SHP77 (cell line): ENCODE measurements at regions not wholly inside any gene's neighbourhood (a gene's known extent, or its start where the extent isn't known, plus 50 kb on each side); places are given as distances from the start of the nearest gene placed in this dataset.

ENCODE experiments used
- DNase-seq, 2 experiments: peaks; one replicate each; lab custom pipeline; 2025; lab: John Stamatoyannopoulos, UW

DNA sequence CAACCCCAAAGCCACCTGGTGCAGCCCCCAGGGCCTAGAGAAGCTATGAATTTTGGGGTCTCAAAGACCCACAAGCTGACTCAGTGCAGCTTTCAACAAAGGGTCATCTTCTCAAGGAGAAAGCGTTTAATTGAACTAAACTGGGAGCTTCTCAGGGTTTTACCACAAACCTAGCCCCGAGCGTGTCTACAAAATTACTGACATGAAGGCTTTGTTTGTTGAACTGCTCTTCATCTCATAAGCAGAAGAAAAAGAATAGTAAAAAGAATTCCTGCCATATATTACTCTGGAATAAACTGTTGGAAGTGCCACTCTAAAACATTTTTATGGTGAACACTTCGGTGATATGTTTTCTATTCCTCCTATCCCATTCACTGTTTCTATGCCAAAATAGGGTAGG, 50.8 kb upstream of the INCENP start:
- DNase-seq: no peak

DNA sequence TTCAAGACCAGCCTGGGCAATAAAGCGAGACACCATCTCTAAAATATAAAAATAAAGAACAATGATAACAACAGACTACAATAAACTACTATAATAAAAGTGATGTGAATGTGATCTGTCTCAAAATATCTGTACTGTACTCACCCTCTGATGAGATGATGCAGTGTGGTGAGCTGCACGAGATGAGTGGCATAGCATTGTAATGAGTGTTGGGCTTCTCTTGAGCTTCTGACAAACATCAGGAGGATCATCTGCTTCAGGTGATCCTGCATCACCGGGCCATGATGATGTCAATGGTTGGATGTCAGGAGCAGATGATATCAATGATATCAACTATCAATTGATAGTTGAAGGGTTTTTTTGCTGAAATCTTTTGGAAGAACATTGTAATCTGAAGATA, 52.4 kb upstream of the INCENP start:
- DNase-seq: no peak

DNA sequence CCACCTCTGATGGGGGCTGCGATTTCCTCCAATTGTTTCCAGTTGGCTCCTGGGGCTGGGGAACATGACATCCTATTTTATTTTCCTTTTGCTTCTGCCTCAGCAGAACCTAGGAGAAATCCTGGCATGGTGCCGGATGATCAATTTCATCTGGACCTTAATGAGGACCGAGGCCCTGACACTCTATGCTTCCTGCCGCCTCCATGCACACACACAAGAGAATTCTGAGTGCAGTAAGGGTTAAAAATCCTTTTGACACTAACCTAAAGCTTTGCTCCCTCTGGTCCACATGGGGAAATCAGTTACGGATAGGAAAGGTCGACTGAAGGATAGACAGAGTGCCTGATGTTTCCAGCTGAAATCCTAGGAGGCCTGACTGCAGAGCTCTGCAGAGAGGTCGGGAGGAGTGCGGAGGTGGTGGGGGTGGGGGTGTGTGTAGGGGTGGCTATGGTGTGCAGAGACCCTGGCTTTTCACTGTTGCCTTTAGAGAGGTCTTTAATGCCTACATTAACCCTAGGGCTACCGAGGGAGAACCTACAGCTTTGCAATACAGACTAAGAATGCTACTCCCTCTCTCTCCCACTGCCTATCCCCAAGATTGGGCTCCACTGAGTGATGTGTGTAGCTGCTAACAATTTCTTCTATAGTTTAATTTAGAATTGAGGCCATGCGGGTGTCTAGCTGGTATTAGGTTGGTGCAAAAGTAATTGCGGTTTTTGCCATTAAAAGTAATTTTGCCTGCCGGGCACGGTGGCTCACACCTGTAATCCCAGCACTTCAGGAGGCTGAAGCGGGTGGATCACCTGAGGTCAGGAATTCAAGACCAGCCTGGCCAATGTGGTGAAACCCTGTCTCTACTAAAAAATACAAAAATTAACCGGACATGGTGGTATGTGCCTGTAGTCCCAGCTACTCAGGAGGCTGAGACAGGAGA, 53.6 kb upstream of the INCENP start:
- DNase-seq: no peak

DNA sequence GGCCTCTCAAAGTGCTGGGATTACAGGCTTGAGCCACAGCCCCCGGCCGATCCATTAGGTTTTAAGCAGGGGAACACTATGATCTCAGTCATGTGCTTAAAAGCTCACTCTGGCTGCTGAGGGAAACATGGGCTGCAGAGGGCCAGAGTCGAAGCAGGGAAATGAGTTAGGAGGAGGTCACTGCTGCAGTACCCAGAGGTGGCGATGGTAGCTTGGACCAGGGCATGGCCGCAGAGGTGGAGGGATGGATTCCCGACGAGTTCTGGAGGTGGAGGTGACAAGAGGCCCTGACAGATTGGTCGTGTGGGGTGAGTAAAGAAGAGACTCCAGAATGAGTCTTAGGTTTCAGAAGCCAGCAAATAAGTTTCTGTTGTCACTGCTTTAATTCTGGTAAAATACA, 54.4 kb upstream of the INCENP start:
- DNase-seq: no peak

DNA sequence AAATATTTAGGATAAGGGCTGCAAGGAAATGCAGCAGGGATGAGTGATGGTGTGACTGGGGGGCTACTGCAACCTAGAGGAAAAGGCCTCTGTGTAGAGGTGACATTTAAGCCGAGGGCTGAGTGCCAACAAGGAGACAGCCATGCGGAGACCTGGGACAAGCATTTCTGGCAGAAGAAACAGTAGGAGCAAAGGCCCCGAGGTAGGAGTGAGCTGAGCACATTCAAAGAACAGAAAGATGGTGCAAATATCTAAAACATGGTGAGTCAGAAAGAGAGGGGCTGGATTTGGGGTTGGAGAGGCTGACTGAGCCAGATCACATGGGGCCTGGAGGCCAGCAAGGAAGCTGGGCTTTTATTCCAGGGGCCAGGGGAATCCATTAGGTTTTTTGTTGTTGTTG, 55.1 kb upstream of the INCENP start:
- DNase-seq: no peak

DNA sequence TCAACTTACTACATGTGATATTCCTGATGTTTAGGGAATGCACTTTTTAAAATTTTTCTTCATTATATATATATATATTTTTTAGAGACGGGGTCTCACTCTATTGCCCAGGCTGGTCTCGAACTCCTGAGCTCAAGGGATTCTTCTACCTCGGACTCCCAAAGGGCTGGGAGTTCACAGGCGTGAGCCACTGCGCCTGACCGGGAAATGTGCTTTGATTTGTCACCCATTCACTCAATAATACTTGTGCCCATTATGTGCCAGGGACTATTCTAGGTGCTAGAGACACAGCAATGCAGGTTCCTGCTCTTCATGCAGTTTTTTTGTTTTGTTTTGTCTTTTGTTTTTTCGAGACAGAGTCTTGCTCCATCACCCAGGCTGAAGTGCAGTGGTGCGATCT, 56.1 kb upstream of the INCENP start:
- no peak for DNase-seq

DNA sequence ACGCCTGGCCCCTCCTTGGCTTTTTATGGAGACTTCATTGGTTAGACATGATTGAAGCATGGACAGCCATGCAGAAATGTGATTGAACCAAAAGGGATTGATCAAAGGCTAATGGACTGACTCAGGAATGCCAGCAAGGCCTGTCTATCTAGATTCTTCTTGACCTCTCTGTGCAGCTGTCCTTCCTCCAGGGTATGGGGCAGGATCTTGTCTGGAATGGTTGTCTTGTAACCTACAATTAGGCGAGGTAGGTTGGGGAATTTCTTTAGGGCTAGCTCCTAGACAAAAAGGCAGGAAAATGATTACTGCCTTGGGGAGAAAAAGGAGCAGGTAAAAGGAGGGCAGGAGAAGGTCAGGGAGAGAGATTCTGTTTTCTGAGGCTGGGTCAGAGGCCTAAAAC, 59.6 kb upstream of the INCENP start:
- DNase-seq: no peak

DNA sequence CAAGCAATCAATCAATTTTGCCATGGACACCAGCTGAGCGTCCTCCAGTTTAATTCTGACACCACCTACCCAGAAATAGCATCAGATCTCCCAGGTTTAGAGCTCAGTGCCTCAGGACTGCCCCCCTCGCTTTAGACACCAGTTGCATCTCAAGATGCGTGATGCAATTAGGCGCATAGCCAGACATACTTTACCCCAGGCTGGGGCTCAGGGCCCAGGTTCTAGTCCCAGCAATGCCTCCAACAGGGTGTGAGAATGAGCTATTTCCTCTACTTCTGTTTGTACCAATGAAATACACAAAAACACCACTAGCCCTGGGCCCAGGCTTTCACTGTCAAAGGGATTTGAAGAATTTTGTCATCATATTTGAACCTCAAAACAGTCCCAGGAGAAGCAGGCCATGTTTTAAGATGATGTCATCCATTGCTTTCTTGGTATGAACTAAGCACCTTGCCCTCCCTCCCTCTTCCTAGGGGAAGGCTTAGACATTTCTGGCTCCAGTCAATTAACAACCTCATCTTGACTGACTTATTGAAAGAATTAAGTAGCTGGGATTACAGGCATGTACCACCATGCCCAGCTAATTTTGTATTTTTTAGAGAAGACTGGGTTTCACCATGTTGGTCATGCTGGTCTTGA, 61.5 kb upstream of the INCENP start:
- DNase-seq: no peak

DNA sequence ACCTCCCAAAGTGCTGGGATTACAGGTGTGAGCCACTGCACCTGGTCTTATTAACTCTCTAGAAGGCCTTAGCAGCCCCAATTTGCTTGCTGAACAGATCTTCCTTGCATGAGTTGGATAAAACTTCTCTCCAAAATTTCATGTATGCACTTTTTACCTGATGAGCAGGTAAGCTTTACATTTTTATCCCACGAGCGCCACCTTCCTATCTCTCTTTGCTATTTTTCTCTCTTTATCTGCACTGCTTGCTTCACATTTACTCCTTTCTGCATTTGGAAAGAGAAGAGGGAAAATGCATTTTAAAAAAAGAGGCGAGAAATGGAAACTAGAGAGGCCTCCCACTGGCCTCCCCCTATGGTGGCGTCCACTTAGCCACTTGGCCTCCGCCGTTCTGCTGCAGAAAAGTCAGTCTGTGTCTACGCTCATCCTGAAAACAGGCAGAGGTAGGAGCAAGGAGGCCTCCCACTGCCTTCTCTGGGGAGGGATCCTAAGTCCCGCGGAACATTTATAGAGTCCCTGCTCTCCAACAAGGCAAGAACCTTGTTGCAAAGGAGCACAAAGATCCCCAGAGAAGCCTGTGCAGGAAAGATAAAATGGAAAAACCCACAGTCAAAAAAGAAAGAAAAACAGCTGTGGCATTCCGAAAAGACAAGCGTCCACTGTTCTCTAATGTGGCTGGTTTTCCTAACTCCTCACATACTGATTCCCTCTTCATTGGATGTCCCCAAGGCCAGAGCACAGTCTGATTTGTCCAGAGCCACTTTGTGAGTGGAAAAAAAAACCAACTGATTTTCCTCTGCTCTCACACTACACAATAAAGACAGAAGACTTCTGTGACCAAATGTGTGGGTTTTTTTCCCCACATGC, 62.2 kb upstream of the INCENP start:
- DNase-seq: no peak

DNA sequence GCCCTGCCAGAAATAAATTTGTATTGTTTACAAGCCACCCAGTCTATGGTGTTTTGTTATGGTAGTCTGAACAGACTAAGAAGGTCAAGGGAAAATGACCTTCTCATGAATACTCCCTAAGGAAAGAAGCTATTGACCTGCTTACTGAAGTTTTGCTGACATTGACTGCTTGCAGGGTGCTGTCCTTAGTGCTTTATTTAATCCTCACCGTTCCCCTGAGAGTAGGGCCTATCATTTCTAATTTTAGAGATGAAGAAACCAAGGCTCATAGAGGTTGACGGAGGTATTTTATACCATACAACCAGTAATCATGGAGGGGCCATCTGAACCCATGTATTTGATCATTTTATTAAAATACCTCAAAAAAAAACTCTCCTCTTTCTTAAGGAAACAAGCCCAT, 66.7 kb upstream of the INCENP start:
- no peak for DNase-seq

DNA sequence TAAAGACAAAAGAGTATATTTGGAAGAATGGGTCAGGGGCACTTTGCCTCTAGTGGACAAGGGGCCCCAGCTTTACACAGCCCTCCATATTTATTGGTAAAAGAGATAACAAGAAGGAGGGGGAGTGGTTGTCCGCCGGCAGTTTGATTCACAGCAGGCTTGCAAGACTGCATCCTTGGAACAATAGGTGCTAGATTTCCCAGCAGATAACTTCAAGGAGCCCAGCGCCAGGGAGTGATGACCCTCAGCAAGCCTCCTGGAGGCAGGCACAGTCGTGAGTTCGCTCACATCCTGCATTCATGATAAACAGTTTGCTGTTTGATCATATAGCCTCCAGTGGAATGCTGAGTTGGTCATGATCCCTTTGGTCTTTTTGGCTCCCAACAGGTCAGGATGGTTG, 67.8 kb upstream of the INCENP start:
- no peak for DNase-seq

DNA sequence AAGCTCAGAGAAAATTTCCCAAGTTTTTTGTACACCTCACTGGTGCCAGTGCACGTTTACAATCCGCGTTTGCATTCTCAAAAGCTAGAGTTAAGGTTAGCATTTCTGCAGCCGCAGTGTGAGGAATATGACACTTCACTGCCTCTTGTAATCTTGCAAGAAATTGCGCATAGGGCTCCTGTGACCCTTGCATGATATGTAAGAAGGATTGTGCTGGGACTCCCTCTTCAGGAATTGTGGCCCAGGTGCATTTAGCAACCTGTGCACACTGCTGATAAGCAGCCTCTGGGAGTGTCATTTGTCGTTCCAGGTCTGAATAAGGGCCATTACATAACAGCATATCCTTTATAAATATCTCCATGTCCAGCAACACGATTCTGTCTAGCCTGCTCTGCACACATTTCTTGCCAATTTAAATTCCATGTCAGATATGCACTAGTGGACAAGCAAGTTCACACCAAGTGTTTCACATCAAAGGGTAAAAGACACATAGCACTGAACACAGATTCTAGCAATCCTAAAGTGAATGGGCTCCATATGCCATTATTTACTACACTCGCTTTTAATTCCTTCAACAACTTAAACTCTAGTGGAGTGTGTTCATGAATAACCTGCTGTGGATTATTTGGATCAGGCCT, 69.2 kb upstream of the INCENP start:
- peak; percentile 24 to 32 for DNase-seq

DNA sequence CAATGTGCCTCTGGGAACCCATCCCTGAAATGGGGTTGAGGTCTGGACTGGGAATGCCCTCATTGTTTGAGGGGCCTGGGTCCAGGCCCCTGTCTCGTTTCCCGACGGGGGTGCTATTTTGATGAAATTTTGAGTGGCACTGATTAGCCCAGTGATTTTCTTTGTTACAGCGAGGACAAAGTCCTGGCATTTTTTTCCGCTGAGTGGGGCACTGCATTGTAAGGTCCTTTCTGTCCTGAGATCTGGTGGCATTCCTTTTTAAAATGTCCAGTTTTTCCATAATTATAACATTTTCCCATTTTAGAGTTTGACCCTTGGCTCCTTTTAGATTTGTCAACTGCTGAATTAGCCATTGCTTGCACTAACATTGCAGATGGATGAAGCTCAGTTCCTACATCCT, 69.7 kb upstream of the INCENP start:
- no peak for DNase-seq

DNA sequence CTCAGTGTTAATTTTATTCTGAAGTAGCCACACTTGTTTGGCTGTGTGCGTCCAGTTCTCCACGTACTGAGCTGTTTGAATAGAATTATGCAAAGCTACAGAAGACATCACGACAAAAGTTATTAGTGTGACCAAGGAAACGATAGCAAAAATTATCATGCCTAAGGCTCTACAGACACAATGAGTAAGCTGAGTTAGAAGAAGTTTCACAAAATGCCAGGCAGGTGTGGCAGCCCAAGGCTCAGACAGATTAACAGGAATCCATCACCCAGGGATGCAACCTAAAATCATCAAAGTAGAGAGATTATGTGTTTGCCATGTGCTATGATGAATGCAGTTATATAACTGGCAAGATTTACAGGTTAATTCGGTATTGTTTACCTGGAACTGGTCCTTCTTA, 73.1 kb upstream of the INCENP start:
- DNase-seq: no peak

DNA sequence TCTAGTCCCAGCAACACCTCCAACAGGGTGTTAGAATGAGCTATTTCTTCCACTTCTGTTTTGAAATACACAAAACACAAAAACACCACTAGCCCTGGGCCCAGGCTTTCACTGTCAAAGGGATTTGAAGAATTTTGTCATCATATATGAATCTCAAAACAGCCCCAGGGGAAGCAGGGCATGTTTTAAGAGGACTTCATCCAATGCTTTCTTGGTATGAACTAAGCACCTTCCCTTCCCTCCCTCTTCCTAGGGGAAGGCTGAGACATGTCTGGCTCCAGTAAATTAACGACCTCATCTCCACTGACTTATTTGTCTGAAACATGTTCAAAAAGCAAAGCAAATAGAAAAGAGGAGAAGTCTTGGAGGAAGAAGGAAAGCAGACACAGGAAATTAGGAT, 75.7 kb upstream of the INCENP start:
- DNase-seq: no peak

DNA sequence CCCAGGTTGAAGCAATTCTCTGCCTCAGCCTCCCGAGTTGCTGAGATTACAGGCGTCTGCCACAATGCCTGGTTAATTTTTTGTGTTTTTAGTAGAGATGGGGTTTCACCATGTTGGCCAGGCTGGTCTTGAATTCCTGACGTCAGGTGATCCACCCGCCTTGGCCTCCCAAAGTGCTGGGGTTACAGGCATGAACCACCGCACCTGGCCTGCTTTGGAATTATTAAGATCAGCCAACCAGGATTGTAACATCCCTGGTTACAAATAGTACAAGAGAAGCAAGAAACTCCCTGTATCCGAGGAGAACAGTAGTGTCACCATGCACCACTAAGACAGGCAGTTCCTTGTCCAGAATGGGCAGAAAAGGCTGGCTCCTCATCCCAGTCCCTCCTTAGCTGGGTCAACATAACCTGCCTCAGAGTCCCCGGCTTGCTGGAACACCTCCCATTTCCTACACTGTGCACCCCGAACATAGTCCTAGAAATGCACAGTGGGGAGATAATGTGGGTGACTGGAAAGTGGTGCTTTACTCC, 77.2 kb upstream of the INCENP start:
- DNase-seq: no peak

DNA sequence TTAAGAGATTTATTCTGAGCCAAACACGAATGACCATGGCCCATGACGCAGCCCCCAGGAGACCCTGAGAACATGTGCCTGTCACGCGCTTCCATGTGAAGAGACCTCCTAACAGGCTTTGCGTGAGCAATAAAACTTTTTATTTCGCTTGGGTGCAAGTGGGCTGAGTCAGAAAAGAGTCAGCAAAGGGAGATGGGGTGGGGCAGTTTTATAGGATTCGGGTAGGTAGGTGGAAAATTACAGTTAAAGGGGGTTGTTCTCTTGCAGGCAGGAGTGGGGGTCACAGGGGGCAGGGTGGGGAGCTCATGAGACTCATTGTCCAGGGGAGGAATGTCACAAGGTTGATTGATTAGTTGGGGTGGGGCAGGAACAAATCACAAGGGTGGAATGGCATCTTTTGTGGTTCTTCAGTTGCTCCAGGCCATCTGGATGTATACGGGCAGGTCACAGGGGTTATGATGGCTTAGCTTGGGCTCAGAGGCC, 77.2 kb upstream of the FTH1 start:
- no peak for DNase-seq

DNA sequence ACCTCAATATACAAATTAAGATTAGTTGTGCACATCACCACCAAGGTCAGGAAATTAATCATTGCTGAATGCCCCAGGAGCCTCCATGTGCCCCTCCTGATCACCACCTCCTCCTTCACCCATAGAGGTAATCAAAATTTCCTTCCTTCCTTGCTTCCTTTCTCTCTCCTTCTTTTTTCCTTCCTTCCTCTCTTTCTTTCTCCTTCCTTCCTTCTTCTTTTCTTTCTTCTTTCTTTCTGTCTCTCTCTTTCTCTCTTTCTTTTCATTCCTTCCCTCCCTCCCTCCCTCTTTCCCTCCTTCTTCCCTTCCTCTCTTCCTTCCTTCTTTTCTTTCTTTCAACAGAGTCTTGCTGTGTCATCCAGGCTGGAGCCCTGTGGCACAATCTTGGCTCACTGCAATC, 67.9 kb upstream of the FTH1 start:
- no peak for DNase-seq

DNA sequence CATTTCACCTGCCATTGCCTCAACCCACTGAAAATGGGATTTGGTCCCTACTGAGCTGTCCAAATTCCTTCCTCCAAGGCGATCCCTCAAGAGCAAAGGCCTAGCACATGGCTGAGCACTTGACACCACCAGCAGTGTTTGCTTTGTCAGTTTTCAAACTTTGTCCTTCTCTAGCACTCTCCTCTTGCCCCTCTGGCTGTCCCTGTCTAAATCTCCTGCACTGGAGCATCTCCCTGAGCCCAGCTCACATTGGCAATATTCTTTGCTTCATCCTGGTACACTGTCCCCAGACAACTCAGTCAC, 66.6 kb upstream of the FTH1 start:
- no peak for DNase-seq

DNA sequence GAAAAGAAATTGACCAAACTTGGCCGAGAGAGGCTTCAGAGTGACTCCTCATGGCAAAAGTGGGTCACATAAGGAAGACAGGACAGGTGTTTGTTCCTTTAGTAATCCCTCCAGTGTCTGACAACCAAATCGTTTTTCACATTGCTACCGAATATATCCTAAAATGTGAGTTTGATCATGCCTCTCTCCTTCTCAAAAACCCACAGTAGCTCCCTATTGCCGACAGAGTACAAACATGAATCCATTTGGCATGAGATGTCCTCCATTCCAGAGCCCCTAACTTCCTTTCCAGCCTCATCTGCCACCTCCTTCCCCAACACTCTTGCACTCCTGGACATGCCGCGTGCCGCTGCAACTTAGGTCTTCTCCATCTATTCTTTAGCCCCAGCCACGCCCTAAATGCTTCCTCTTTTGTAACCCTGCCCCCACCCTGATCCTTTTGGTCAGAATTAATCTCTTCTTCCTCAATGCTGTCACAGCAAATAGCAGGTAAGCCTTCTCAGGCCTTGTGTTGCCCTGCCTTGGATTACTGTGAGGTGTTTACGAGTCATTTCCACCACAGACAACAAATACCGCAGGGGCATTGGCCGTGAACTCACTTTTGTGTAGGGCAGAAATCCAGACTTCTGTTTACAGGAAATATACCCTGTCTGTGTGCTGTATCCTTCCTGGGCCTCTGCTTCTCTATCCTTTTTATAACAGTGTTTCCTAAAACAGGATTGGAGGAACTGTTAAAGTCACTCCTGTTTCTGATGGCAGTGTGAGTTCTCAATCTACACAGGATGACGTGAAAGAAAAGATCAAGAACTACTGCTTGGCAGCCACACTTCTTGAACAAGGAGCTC, 66.0 kb upstream of the FTH1 start:
- DNase-seq: no peak

DNA sequence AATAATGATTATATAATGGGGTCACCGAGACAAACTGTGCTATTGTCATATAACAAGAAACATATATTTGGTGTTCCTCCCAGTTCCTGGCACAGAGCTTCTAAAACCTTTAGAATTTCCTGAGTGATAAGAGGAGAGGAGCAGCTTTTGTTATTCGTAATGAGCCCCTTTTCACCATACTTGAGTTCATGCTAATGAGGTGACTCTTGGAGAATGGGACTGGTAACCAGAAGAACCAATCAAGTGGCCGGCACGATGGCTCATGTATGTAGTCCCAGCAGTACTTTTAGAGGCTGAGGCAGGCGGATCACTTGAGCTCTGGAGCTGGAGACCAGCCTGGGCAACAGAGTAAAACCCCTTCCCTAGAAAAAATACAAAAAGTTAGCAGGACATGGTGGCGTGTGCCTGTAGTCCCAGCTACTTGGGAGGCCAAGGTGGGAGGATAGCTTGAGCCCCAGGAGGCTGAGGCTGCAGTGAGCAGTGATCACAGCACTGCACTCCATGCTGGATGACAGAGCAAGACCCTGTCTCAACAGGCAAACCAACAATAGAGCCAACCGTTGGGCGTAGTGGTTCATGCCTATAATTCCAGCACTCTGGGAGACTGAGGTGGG, 62.7 kb upstream of the FTH1 start:
- no peak for DNase-seq
